SK-N-SH (cell line): ENCODE measurements at regions not wholly inside any gene's neighbourhood (a gene's known extent, or its start where the extent isn't known, plus 50 kb on each side); places are given as distances from the start of the nearest gene placed in this dataset.
A peak's percentile ranks its signal among the peaks of the same experiment; 100 is the strongest.

Experiments used
- CTCF ChIA-PET: fragments of 300-600, 350-600 bp; formaldehyde crosslinking; extraction: SDS; loops from one replicate; lab custom pipeline; 2021; lab: Yijun Ruan, JAX
- POLR2A ChIA-PET: fragments of 350-600 bp; sonication (Branson Sonifier 250); formaldehyde crosslinking; extraction: SDS; loops from one replicate; lab custom pipeline; 2020; ENCODE audit warnings: antibody characterized with exemption, inconsistent platforms; lab: Yijun Ruan, JAX
- DNase-seq: peaks from one replicate; pipeline ENCODE4 v3.0.0; 2012
- H2AFZ ChIP-seq: fragments of 200-600 bp; sonication (generic); 2 replicates; pipeline ENCODE4 v1.8.1; 2016; ENCODE audit warnings: antibody characterized with exemption, mild to moderate bottlenecking, low read depth
- H3F3A ChIP-seq: fragments of 200-600 bp; sonication (generic); replicated peaks from 2 replicates; pipeline ENCODE3; 2016; ENCODE audit warnings: antibody characterized with exemption, mild to moderate bottlenecking; ENCODE audit not compliant: insufficient read depth
- H3K27ac ChIP-seq, 2 experiments: fragments of 200-500 bp in 1 of 2; fragments of 200-600 bp in 1 of 2; sonication (Bioruptor generic) in 1 of 2; sonication (generic), shearing (Covaris generic) in 1 of 2; 2 replicates each; pipeline versions ENCODE4 v1.5.1 to v1.6.1; 2014 to 2016; ENCODE audit warnings: low read depth in 2 of 2, inconsistent platforms in 1 of 2, low read length in 1 of 2, mild to moderate bottlenecking in 1 of 2, mixed read lengths in 1 of 2
- H3K27me3 ChIP-seq: fragments of 200-600 bp; sonication (generic), shearing (Covaris generic); 2 replicates; pipeline ENCODE4 v1.6.1; 2016; ENCODE audit warnings: mixed run types; ENCODE audit not compliant: insufficient read depth
- H3K36me3 ChIP-seq, 2 experiments: fragments of 200-500 bp in 1 of 2; fragments of 200-600 bp in 1 of 2; sonication (Bioruptor generic) in 1 of 2; sonication (generic) in 1 of 2; replicated peaks in 1 of 2; 2 replicates each; pipeline versions ENCODE3 to v1.5.1; 2014 to 2016; ENCODE audit warnings: low read length in 1 of 2, mild to moderate bottlenecking in 1 of 2; ENCODE audit not compliant: insufficient read depth in 2 of 2, control insufficient read depth in 1 of 2
- H3K4me1 ChIP-seq, 2 experiments: fragments of 200-500 bp in 1 of 2; fragments of 200-600 bp in 1 of 2; sonication (Bioruptor generic) in 1 of 2; sonication (generic), shearing (Covaris generic) in 1 of 2; 2 replicates each; pipeline versions ENCODE4 v1.5.1 to v1.6.1; 2014 to 2016; ENCODE audit warnings: low read depth in 1 of 2, low read length in 1 of 2, mixed run types in 1 of 2; ENCODE audit not compliant: insufficient read depth in 2 of 2, control insufficient read depth in 1 of 2
- H3K4me2 ChIP-seq: fragments of 200-600 bp; sonication (generic), shearing (Covaris generic); 2 replicates; pipeline ENCODE4 v1.6.1; 2017; ENCODE audit warnings: mixed run types
- H3K4me3 ChIP-seq, 2 experiments: fragments of 200-500 bp in 1 of 2; fragments of 200-600 bp in 1 of 2; sonication (Bioruptor generic) in 1 of 2; sonication (generic), shearing (Covaris generic) in 1 of 2; 2 replicates each; pipeline versions ENCODE4 v1.5.1 to v1.8.1; 2014 to 2016; ENCODE audit warnings: low read depth in 2 of 2, inconsistent platforms in 1 of 2, low read length in 1 of 2, mild to moderate bottlenecking in 1 of 2, mixed read lengths in 1 of 2, moderate library complexity in 1 of 2
- H3K79me2 ChIP-seq: fragments of 200-600 bp; sonication (generic); 2 replicates; pipeline ENCODE4 v1.8.1; 2017; ENCODE audit warnings: mild to moderate bottlenecking; ENCODE audit not compliant: insufficient read depth
- H3K9ac ChIP-seq: fragments of 200-600 bp; sonication (generic); 2 replicates; pipeline ENCODE4 v1.6.1; 2017; ENCODE audit warnings: mixed run types
- H3K9me2 ChIP-seq: fragments of 200-600 bp; sonication (generic); 2 replicates; pipeline ENCODE4 v1.6.1; 2017; ENCODE audit warnings: mixed run types
- H3K9me3 ChIP-seq: fragments of 200-600 bp; sonication (generic); 2 replicates; pipeline ENCODE4 v1.6.1; 2017; ENCODE audit warnings: mixed run types, mild to moderate bottlenecking, moderate library complexity
- H4K20me1 ChIP-seq: fragments of 200-600 bp; sonication (generic); 2 replicates; pipeline ENCODE4 v1.6.1; 2017; ENCODE audit warnings: mild to moderate bottlenecking, mixed run types; ENCODE audit not compliant: insufficient read depth
- CHD2 ChIP-seq: fragments of 150-350 bp; IDR thresholded peaks from 2 replicates; pipeline ENCODE4 v1.6.1; 2018; ENCODE audit warnings: low read length; ENCODE audit not compliant: partially characterized antibody
- FOSL2 ChIP-seq: IDR thresholded peaks from 2 replicates; pipeline ENCODE4 v1.4.0; 2012; ENCODE audit warnings: low read depth, mild to moderate bottlenecking, moderate library complexity, borderline replicate concordance
- MXI1 ChIP-seq: IDR thresholded peaks from 2 replicates; pipeline ENCODE4 v1.6.1; 2012; ENCODE audit warnings: mild to moderate bottlenecking, low read depth, low read length, improper control_type of control experiment
- RFX5 ChIP-seq: IDR thresholded peaks from 2 replicates; pipeline ENCODE4 v1.6.1; 2012; ENCODE audit warnings: mild to moderate bottlenecking, improper control_type of control experiment, low read length
- RXRA ChIP-seq: IDR thresholded peaks from 2 replicates; pipeline ENCODE4 v1.4.0; 2012; ENCODE audit warnings: low read depth, mild to moderate bottlenecking, borderline replicate concordance
- TCF12 ChIP-seq: IDR thresholded peaks from 2 replicates; pipeline ENCODE4 v1.4.0; 2012
- WGBS: methylation state at CpG from one replicate; pipeline ENCODE4 v1.1.6; 2017; ENCODE audit warnings: low lambda C conversion rate; 5-methylcytosine and 5-hydroxymethylcytosine counted together
- TF ChIP-seq, protein P1 (sequence below): IDR thresholded peaks from 2 replicates; pipeline ENCODE4 v1.6.1; 2012; ENCODE audit warnings: mild to moderate bottlenecking, low read depth, low read length, moderate library complexity
- TF ChIP-seq, protein P2 (sequence below): fragments of 150-350 bp; IDR thresholded peaks from 2 replicates; pipeline ENCODE4 v1.6.1; 2017; ENCODE audit warnings: antibody characterized with exemption, low read length, low read depth, borderline replicate concordance
- TF ChIP-seq, protein P3 (sequence below): IDR thresholded peaks from 2 replicates; pipeline ENCODE4; 2012

DNA sequence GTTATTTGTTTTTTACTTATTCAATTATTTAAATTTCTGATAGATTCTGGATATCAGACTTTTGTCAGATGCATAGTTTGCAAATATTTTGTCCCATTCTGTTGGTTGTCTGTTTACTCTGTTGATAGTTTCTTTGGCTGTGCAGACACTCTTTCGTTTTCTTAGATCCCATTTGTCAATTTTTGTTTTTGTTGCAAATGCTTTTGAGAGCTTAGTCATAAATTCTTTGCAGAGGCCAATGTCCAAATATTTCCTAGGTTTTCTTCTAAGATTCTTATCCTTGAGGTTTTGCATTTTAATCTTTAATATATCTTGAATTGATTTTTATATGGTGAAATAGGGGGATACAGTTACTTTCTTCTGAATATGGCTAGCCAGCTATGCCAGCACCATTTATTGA lies 112.7 kb upstream of the SESTD1 start (continued):
- TF ChIP-seq, protein P1, sequence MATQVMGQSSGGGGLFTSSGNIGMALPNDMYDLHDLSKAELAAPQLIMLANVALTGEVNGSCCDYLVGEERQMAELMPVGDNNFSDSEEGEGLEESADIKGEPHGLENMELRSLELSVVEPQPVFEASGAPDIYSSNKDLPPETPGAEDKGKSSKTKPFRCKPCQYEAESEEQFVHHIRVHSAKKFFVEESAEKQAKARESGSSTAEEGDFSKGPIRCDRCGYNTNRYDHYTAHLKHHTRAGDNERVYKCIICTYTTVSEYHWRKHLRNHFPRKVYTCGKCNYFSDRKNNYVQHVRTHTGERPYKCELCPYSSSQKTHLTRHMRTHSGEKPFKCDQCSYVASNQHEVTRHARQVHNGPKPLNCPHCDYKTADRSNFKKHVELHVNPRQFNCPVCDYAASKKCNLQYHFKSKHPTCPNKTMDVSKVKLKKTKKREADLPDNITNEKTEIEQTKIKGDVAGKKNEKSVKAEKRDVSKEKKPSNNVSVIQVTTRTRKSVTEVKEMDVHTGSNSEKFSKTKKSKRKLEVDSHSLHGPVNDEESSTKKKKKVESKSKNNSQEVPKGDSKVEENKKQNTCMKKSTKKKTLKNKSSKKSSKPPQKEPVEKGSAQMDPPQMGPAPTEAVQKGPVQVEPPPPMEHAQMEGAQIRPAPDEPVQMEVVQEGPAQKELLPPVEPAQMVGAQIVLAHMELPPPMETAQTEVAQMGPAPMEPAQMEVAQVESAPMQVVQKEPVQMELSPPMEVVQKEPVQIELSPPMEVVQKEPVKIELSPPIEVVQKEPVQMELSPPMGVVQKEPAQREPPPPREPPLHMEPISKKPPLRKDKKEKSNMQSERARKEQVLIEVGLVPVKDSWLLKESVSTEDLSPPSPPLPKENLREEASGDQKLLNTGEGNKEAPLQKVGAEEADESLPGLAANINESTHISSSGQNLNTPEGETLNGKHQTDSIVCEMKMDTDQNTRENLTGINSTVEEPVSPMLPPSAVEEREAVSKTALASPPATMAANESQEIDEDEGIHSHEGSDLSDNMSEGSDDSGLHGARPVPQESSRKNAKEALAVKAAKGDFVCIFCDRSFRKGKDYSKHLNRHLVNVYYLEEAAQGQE, result no peak
- TF ChIP-seq RFX5 (no peak), CHD2 (no peak), RXRA (no peak), MXI1 (no peak), FOSL2 (no peak)
- TF ChIP-seq, protein P2, sequence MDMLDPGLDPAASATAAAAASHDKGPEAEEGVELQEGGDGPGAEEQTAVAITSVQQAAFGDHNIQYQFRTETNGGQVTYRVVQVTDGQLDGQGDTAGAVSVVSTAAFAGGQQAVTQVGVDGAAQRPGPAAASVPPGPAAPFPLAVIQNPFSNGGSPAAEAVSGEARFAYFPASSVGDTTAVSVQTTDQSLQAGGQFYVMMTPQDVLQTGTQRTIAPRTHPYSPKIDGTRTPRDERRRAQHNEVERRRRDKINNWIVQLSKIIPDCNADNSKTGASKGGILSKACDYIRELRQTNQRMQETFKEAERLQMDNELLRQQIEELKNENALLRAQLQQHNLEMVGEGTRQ, result no peak
- TF ChIP-seq, protein P3, sequence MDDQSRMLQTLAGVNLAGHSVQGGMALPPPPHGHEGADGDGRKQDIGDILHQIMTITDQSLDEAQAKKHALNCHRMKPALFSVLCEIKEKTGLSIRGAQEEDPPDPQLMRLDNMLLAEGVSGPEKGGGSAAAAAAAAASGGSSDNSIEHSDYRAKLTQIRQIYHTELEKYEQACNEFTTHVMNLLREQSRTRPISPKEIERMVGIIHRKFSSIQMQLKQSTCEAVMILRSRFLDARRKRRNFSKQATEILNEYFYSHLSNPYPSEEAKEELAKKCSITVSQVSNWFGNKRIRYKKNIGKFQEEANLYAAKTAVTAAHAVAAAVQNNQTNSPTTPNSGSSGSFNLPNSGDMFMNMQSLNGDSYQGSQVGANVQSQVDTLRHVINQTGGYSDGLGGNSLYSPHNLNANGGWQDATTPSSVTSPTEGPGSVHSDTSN, result no peak; the same call in 1 of the 2 replicates

DNA sequence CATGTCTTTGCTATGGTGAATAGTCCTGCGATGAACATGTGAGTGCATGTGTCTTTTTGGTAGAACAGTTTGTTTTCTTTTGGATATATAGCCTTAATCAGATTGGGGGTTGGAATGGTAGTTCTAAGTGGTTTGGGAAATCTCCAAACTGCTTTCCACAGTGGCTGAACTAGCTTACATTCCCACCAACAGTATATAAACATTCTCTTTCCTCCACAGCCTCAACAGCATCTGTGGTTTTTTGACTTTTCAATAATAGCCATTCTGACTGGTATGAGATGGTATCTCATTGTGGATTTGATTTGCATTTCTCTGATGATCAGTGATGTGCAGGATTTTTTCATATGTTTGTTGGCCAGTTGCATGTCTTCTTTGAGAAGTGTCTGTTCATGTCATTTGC lies 112.2 kb upstream of the SESTD1 start:
- no peaks in the 10 kb centered on the region for H3K9me3 ChIP-seq
- WGBS, result 43% methylated on average over 1 of the region's 1 CpG
- no peaks in the 10 kb centered on the region for H3F3A ChIP-seq
- H3K4me1 ChIP-seq, result no peaks in the 10 kb centered on the region
- no peak overlapping the region for H3K4me2 ChIP-seq
- CTCF ChIA-PET, result no interaction called here
- no peak overlapping the region for H3K27ac ChIP-seq
- no peaks in the 10 kb centered on the region for H4K20me1 ChIP-seq
- TF ChIP-seq TCF12, result peak; percentile 38
- no peak for TF ChIP-seq MXI1
- TF ChIP-seq, protein P3, result peak; percentile 8; the same call in 1 of the 2 replicates
- no peaks in the 10 kb centered on the region for H3K36me3 ChIP-seq
- no peaks in the 10 kb centered on the region for H3K9me2 ChIP-seq
- no peaks in the 10 kb centered on the region for H3K79me2 ChIP-seq
- POLR2A ChIA-PET, result no interaction called here
- H3K9ac ChIP-seq, result no peak overlapping the region
- H2AFZ ChIP-seq, result no peak overlapping the region
- no peak for DNase-seq
- no peaks in the 10 kb centered on the region for H3K27me3 ChIP-seq
- no peak overlapping the region for H3K4me3 ChIP-seq
